Midbrain (tissue), 1 donor: ENCODE measurements at regions not wholly inside any gene's neighbourhood (a gene's known extent, or its start where the extent isn't known, plus 50 kb on each side); places are given as distances from the start of the nearest gene placed in this dataset.
"Not testable (repeated sequence)": the region's sequence is repeated elsewhere in the genome, so short reads cannot be mapped to it uniquely, and the experiment has no call there.

Experiments used
- DNase-seq: peaks from one replicate; lab custom pipeline; 2025; lab: John Stamatoyannopoulos, UW

GRCh38 chr4:112775801-112776200 lies 138.9 kb downstream of the LARP7 start:
- DNase-seq, result no peak

- DNase-seq, result no peak
Observed at GRCh38 chr4:112776535-112776934, 139.6 kb downstream of the LARP7 start.

GRCh38 chr4:112778520-112778919 lies 141.6 kb downstream of the LARP7 start:
- DNase-seq, result no peak

GRCh38 chr4:112793033-112793432 lies 156.1 kb downstream of the LARP7 start:
- DNase-seq, result no peak

GRCh38 chr4:112800001-112800400 lies 163.1 kb downstream of the LARP7 start:
- no peak for DNase-seq

GRCh38 chr4:112801341-112801740 lies 164.4 kb downstream of the LARP7 start:
- no peak for DNase-seq

- no peak for DNase-seq
Observed at GRCh38 chr4:112802780-112803179, 165.8 kb downstream of the LARP7 start.

- no peak for DNase-seq
Observed at GRCh38 chr4:112807083-112807482, 170.1 kb downstream of the LARP7 start.

- DNase-seq, result peak; percentile 44
Observed at GRCh38 chr4:112808001-112808400, 171.1 kb downstream of the LARP7 start.

- DNase-seq, result peak; percentile 1
Observed at GRCh38 chr4:112813790-112814189, 176.8 kb downstream of the LARP7 start.

- DNase-seq, result peak; percentile 88
Observed at GRCh38 chr4:112817933-112818593, 181.1 kb downstream of the LARP7 start.

- peak; percentile 67 for DNase-seq
Observed at GRCh38 chr4:112818594-112818965, 181.6 kb downstream of the LARP7 start.

- no peak for DNase-seq
Observed at GRCh38 chr4:112819729-112820128, 182.8 kb downstream of the LARP7 start.

- no peak for DNase-seq
Observed at GRCh38 chr4:112823156-112823555, 186.2 kb downstream of the LARP7 start.

GRCh38 chr4:112823606-112824005 lies 186.7 kb downstream of the LARP7 start:
- no peak for DNase-seq

- DNase-seq, result no peak
Observed at GRCh38 chr4:112830753-112831386, 193.9 kb downstream of the LARP7 start.

GRCh38 chr4:112832493-112832892 lies 195.6 kb downstream of the LARP7 start:
- DNase-seq, result no peak

GRCh38 chr4:112836895-112837294 lies 200.0 kb downstream of the LARP7 start:
- DNase-seq, result no peak

GRCh38 chr4:112838015-112838414 lies 201.1 kb downstream of the LARP7 start:
- DNase-seq, result not testable (repeated sequence)

- no peak for DNase-seq
Observed at GRCh38 chr4:112840061-112840460, 203.1 kb downstream of the LARP7 start.

GRCh38 chr4:112840619-112841018 lies 203.7 kb downstream of the LARP7 start:
- DNase-seq, result no peak

GRCh38 chr4:112842513-112842912 lies 205.6 kb downstream of the LARP7 start:
- DNase-seq, result no peak

GRCh38 chr4:112845386-112845785 lies 204.1 kb upstream of the ANK2 start:
- DNase-seq, result no peak

- no peak for DNase-seq
Observed at GRCh38 chr4:112847045-112847444, 202.4 kb upstream of the ANK2 start.
